Panc1 (cell line): ENCODE measurements at regions not wholly inside any gene's neighbourhood (a gene's known extent, or its start where the extent isn't known, plus 50 kb on each side); places are given as distances from the start of the nearest gene placed in this dataset.

Experiments
- ATAC-seq: fragments of 200-7000 bp; cut with Tn5 transposase; 2 replicates; pipeline ENCODE4 v1.9.1; 2020; ENCODE audit warnings: mild to moderate bottlenecking, moderate library complexity
- BruUV-seq: library from RNA; stranded (reverse); fragments of 400-500 nt; replicated peaks from 2 replicates; lab custom pipeline; 2021; lab: Mats Ljungman, UMichigan
- CTCF ChIA-PET: fragments of 300-600 bp; sonication (Branson Sonifier 250); formaldehyde crosslinking; loops from one replicate; lab custom pipeline; 2022; ENCODE audit warnings: antibody characterized with exemption; lab: Charles Lee
- POLR2A ChIA-PET: fragments of 300-600 bp; sonication (Branson Sonifier 250); formaldehyde crosslinking; loops from one replicate; lab custom pipeline; 2022; ENCODE audit warnings: antibody characterized with exemption; lab: Charles Lee
- DNase-seq: peaks from one replicate; pipeline ENCODE4 v3.0.0-alpha.2; 2010; ENCODE audit warnings: low read depth, low spot score
- H3K27ac ChIP-seq: 2 replicates; pipeline ENCODE4 v1.5.1; 2011; ENCODE audit warnings: mild to moderate bottlenecking, low read length, inconsistent platforms
- H3K27me3 ChIP-seq: fragments of 200-500 bp; sonication (Bioruptor generic); 2 replicates; pipeline ENCODE4 v1.6.0; 2014; ENCODE audit warnings: low read length, inconsistent platforms; ENCODE audit not compliant: control insufficient read depth, insufficient read depth
- H3K36me3 ChIP-seq: fragments of 200-500 bp; sonication (Bioruptor generic); 2 replicates; pipeline ENCODE4 v1.5.1; 2014; ENCODE audit warnings: inconsistent platforms, mild to moderate bottlenecking, low read length, moderate library complexity; ENCODE audit not compliant: control insufficient read depth, insufficient read depth
- H3K4me1 ChIP-seq: 2 replicates; pipeline ENCODE4 v1.5.1; 2011; ENCODE audit warnings: inconsistent platforms, mild to moderate bottlenecking, low read length, moderate library complexity; ENCODE audit not compliant: control insufficient read depth, insufficient read depth
- H3K4me3 ChIP-seq, 2 experiments: 2 replicates each; pipeline ENCODE4 v1.5.1; 2011 to 2012; ENCODE audit warnings: low read depth in 2 of 2, low read length in 2 of 2, mild to moderate bottlenecking in 2 of 2, inconsistent platforms in 1 of 2, moderate library complexity in 1 of 2
- H3K9me3 ChIP-seq: fragments of 200-500 bp; sonication (Bioruptor generic); 2 replicates; pipeline ENCODE4 v1.5.1; 2014; ENCODE audit warnings: low read depth, mild to moderate bottlenecking, inconsistent platforms, low read length, moderate library complexity; ENCODE audit not compliant: control insufficient read depth, insufficient read depth
- POLR2AphosphoS5 ChIP-seq: IDR thresholded peaks from 2 replicates; pipeline ENCODE4 v1.6.1; 2012; ENCODE audit warnings: mild to moderate bottlenecking, low read depth, low read length, moderate library complexity
- SIN3A ChIP-seq: IDR thresholded peaks from 2 replicates; pipeline ENCODE4 v1.6.1; 2012; ENCODE audit warnings: low read depth, mild to moderate bottlenecking, low read length, moderate library complexity, borderline replicate concordance; ENCODE audit not compliant: insufficient read depth
- TCF7L2 ChIP-seq: IDR thresholded peaks from 2 replicates; pipeline ENCODE4 v1.6.1; 2011; ENCODE audit warnings: mild to moderate bottlenecking, low read depth, low read length, inconsistent platforms
- in situ Hi-C: cut with HindIII; loops from 2 replicates; pipeline ENCODE4 v1.10.0; 2016; ENCODE audit warnings: low sequenced_read_pairs, low pct_unique_long_range_greater_than_20kb
- intact Hi-C: fragments of 100-400 bp; cut with micrococcal nuclease; formaldehyde crosslinking; loops from one replicate; pipeline ENCODE4 v1.10.0; 2022; ENCODE audit not compliant: unreplicated experiment
- TF ChIP-seq, protein P1 (sequence below), 2 experiments: IDR thresholded peaks; 2 replicates each; pipeline ENCODE4 v1.6.1; 2011 to 2012; ENCODE audit warnings: low read depth in 2 of 2, control low read depth in 1 of 2, low read length in 1 of 2, mild to moderate bottlenecking in 1 of 2, moderate library complexity in 1 of 2; ENCODE audit not compliant: insufficient read depth in 1 of 2
- TF ChIP-seq, protein P2 (sequence below): fragments of 450-650 bp; IDR thresholded peaks from 2 replicates; pipeline ENCODE4 v1.5.1; 2017; ENCODE audit warnings: mild to moderate bottlenecking

DNA sequence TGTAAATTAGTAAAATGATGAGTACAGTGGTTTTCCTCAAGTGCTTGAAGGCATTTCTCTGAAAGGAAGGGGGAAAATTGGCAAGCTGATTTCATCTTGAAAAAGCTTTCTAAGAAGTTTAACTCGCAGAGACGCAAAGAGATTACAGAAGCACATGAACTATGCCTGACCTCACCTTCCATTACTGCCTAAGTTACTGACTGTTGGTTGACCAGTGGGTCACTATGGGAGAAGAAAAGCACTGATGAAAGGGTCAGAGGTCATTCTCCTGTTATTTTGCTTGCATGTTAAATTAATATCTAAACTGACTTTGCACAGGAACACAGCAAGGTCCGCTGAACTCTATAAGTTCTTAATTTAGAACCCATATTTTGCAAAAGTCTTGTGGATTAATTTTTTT, 225.6 kb downstream of the ARL4A start:
- H3K27me3 ChIP-seq, result no peaks in the 10 kb centered on the region
- TF ChIP-seq POLR2AphosphoS5 (no peak), SIN3A (no peak), TCF7L2 (no peak)
- TF ChIP-seq, protein P1, sequence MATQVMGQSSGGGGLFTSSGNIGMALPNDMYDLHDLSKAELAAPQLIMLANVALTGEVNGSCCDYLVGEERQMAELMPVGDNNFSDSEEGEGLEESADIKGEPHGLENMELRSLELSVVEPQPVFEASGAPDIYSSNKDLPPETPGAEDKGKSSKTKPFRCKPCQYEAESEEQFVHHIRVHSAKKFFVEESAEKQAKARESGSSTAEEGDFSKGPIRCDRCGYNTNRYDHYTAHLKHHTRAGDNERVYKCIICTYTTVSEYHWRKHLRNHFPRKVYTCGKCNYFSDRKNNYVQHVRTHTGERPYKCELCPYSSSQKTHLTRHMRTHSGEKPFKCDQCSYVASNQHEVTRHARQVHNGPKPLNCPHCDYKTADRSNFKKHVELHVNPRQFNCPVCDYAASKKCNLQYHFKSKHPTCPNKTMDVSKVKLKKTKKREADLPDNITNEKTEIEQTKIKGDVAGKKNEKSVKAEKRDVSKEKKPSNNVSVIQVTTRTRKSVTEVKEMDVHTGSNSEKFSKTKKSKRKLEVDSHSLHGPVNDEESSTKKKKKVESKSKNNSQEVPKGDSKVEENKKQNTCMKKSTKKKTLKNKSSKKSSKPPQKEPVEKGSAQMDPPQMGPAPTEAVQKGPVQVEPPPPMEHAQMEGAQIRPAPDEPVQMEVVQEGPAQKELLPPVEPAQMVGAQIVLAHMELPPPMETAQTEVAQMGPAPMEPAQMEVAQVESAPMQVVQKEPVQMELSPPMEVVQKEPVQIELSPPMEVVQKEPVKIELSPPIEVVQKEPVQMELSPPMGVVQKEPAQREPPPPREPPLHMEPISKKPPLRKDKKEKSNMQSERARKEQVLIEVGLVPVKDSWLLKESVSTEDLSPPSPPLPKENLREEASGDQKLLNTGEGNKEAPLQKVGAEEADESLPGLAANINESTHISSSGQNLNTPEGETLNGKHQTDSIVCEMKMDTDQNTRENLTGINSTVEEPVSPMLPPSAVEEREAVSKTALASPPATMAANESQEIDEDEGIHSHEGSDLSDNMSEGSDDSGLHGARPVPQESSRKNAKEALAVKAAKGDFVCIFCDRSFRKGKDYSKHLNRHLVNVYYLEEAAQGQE (IDR thresholded peaks at IDR 0.05; ENCODE audit: insufficient read depth in 1 of 2, low read depth in 2 of 2, low read length in 1 of 2), result no peak
- TF ChIP-seq, protein P2, sequence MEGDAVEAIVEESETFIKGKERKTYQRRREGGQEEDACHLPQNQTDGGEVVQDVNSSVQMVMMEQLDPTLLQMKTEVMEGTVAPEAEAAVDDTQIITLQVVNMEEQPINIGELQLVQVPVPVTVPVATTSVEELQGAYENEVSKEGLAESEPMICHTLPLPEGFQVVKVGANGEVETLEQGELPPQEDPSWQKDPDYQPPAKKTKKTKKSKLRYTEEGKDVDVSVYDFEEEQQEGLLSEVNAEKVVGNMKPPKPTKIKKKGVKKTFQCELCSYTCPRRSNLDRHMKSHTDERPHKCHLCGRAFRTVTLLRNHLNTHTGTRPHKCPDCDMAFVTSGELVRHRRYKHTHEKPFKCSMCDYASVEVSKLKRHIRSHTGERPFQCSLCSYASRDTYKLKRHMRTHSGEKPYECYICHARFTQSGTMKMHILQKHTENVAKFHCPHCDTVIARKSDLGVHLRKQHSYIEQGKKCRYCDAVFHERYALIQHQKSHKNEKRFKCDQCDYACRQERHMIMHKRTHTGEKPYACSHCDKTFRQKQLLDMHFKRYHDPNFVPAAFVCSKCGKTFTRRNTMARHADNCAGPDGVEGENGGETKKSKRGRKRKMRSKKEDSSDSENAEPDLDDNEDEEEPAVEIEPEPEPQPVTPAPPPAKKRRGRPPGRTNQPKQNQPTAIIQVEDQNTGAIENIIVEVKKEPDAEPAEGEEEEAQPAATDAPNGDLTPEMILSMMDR, result no peak
- CTCF ChIA-PET, result no interaction called here
- H3K4me3 ChIP-seq, result no peak overlapping the region
- in situ Hi-C loops, result no loop called here
- POLR2A ChIA-PET, result no interaction called here
- H3K9me3 ChIP-seq, result no peaks in the 10 kb centered on the region
- DNase-seq (no peak), ATAC-seq (no peak)
- intact Hi-C loops, result no loop called here
- H3K4me1 ChIP-seq, result no peaks in the 10 kb centered on the region
- H3K27ac ChIP-seq, result no peak overlapping the region
- H3K36me3 ChIP-seq, result no peaks in the 10 kb centered on the region
- BruUV-seq, result no TSS peak

DNA sequence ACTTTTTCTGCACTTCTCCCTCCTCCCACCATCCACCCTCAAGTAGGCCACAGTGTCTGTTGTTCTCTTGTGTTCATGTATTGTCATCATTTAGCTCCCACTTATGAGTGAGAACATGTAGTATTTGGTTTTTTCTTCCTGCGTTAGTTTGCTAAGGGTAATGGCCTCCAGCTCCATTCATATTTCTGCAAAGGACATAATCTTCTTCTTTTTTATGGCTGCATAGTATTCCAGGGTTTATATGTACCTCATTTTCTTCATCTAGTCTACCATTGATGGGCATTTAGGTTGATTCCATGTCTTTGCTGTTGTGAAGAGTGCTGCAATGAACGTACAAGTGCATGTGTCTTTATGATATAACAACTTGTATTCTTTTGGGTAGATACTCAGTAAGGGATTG, 230.4 kb downstream of the ARL4A start:
- no TSS peak for BruUV-seq
- Histone ChIP-seq H3K4me1 (no peaks in the 10 kb centered on the region), H3K4me3 (no peak overlapping the region), H3K36me3 (no peaks in the 10 kb centered on the region), H3K9me3 (no peaks in the 10 kb centered on the region), H3K27me3 (no peaks in the 10 kb centered on the region), H3K27ac (no peak overlapping the region)
- ChIA-PET CTCF (no interaction called here), POLR2A (no interaction called here)
- no peak for DNase-seq
- TF ChIP-seq POLR2AphosphoS5 (no peak), SIN3A (no peak), TCF7L2 (no peak)
- TF ChIP-seq, protein P2, result no peak
- TF ChIP-seq, protein P1 (IDR thresholded peaks at IDR 0.05; ENCODE audit: insufficient read depth in 1 of 2, low read depth in 2 of 2, low read length in 1 of 2), result no peak
- in situ Hi-C loops (no loop called here), intact Hi-C loops (no loop called here)
- ATAC-seq, result no peak
